HepG2 (cell line): ENCODE measurements at regions not wholly inside any gene's neighbourhood (a gene's known extent, or its start where the extent isn't known, plus 50 kb on each side); places are given as distances from the start of the nearest gene placed in this dataset.

Experiments used
- ATAC-seq: fragments of 200-7000 bp; cut with Tn5 transposase; 3 replicates; pipeline ENCODE4 v1.9.1; 2020; ENCODE audit warnings: mild to moderate bottlenecking, moderate library complexity
- BruUV-seq: library from RNA; stranded (reverse); fragments of 400-500 nt; replicated peaks from 2 replicates; lab custom pipeline; 2021; lab: Mats Ljungman, UMichigan
- CTCF ChIA-PET: fragments of 300-600 bp; formaldehyde crosslinking; extraction: SDS; loops from one replicate; lab custom pipeline; 2021; ENCODE audit warnings: low total read pairs, inconsistent platforms, low intra/inter-chr PET ratio; lab: Yijun Ruan, JAX
- POLR2A ChIA-PET: fragments of 350-600 bp; sonication (Branson Sonifier 250); formaldehyde crosslinking; loops from one replicate; lab custom pipeline; 2020; ENCODE audit warnings: antibody characterized with exemption, inconsistent platforms; lab: Yijun Ruan, JAX
- DNase-seq: peaks from one replicate; pipeline ENCODE4 v3.0.0-alpha.2; 2015; ENCODE audit warnings: low spot score
- FAIRE-seq: peaks from 3 replicates; lab custom pipeline; 2011; peaks lifted over from hg19 to GRCh38; lab: Jason Lieb, UNC
- H2AFZ ChIP-seq: one replicate; pipeline ENCODE4 v1.6.1; 2011; ENCODE audit warnings: low read length, inconsistent platforms
- H3K27ac ChIP-seq: fragments of 300-600 bp; 3 replicates; pipeline ENCODE4 v1.8.0; 2011; ENCODE audit warnings: mixed run types, mild to moderate bottlenecking, mixed read lengths, low read length, inconsistent platforms; ENCODE audit not compliant: insufficient read depth; ENCODE audit errors: extremely low read length
- H3K27me3 ChIP-seq, 2 experiments: fragments of 200-600 bp in 1 of 2; 2 replicates in 1 of 2; 3 replicates in 1 of 2; pipeline versions ENCODE4 v1.6.0 to v1.8.0; 2011; ENCODE audit warnings: low read length in 2 of 2, mild to moderate bottlenecking in 2 of 2, moderate library complexity in 2 of 2, inconsistent platforms in 1 of 2; ENCODE audit not compliant: insufficient read depth in 2 of 2, control insufficient read depth in 1 of 2
- H3K36me3 ChIP-seq, 2 experiments: fragments of 200-600 bp in 1 of 2; replicated peaks in 1 of 2; 2 replicates in 1 of 2; 3 replicates in 1 of 2; pipeline versions ENCODE4 v1.5.1 to v1.8.0; 2011; ENCODE audit warnings: low read length in 2 of 2, inconsistent platforms in 1 of 2; ENCODE audit not compliant: insufficient read depth in 2 of 2, control insufficient read depth in 1 of 2
- H3K4me1 ChIP-seq: 2 replicates; pipeline ENCODE4 v1.5.1; 2012; ENCODE audit warnings: low read length, inconsistent platforms; ENCODE audit not compliant: insufficient read depth
- H3K4me2 ChIP-seq: 2 replicates; pipeline ENCODE4 v1.6.0; 2011; ENCODE audit warnings: low read depth, low read length, inconsistent platforms
- H3K4me3 ChIP-seq, 3 experiments: fragments of 200-600 bp in 1 of 3; sonication (generic), shearing (Covaris generic) in 1 of 3; replicated peaks in 1 of 3; 2 replicates each; pipeline ENCODE4 v1.5.1; 2011 to 2016; ENCODE audit warnings: low read length in 3 of 3, inconsistent platforms in 2 of 3, low read depth in 2 of 3, mild to moderate bottlenecking in 2 of 3, control low read depth in 1 of 3, mixed read lengths in 1 of 3; ENCODE audit not compliant: insufficient read depth in 1 of 3
- H3K79me2 ChIP-seq: one replicate; pipeline ENCODE4 v1.6.1; 2011; ENCODE audit warnings: low read length, inconsistent platforms; ENCODE audit not compliant: insufficient read depth
- H3K9ac ChIP-seq: 2 replicates; pipeline ENCODE4 v1.6.0; 2011; ENCODE audit warnings: mild to moderate bottlenecking, low read depth, low read length, inconsistent platforms; ENCODE audit not compliant: insufficient read depth
- H3K9me3 ChIP-seq: 2 replicates; pipeline ENCODE4 v1.5.1; 2012; ENCODE audit warnings: mild to moderate bottlenecking, low read length
- H4K20me1 ChIP-seq: 2 replicates; pipeline ENCODE4 v1.6.0; 2011; ENCODE audit warnings: inconsistent platforms, mild to moderate bottlenecking, low read length, moderate library complexity; ENCODE audit not compliant: insufficient read depth
- DMAP1 ChIP-seq: IDR thresholded peaks from 2 replicates; pipeline ENCODE4 v1.6.1; 2016
- MAFG ChIP-seq: sonication (generic); formaldehyde crosslinking; IDR thresholded peaks from 2 replicates; pipeline ENCODE4 v1.5.1; 2020; ENCODE audit warnings: mild to moderate bottlenecking, missing genetic modification reagents
- RARA ChIP-seq: IDR thresholded peaks from 2 replicates; pipeline ENCODE4 v1.6.1; 2016; ENCODE audit warnings: missing genetic modification reagents, missing compliant biosample characterization
- SP1 ChIP-seq, 2 experiments: fragments of 450-650 bp in 1 of 2; sonication (generic) in 1 of 2; formaldehyde crosslinking in 1 of 2; IDR thresholded peaks; 2 replicates each; pipeline versions ENCODE4 v1.4.0 to v1.6.1; 2016 to 2020; ENCODE audit warnings: missing genetic modification reagents in 1 of 2
- SP2 ChIP-seq: sonication (generic); formaldehyde crosslinking; IDR thresholded peaks from 2 replicates; pipeline ENCODE4 v1.5.1; 2020; ENCODE audit warnings: mild to moderate bottlenecking, missing genetic modification reagents
- ZBTB8A ChIP-seq: sonication (generic); formaldehyde crosslinking; IDR thresholded peaks from 2 replicates; pipeline ENCODE4 v1.4.0; 2020; ENCODE audit warnings: mild to moderate bottlenecking, low read depth, missing genetic modification reagents, borderline replicate concordance
- ZNF790 ChIP-seq: sonication (generic); formaldehyde crosslinking; IDR thresholded peaks from 2 replicates; pipeline ENCODE4 v1.8.0; 2022; ENCODE audit warnings: missing genetic modification reagents, mild to moderate bottlenecking, borderline replicate concordance
- WGBS: methylation state at CpG from one replicate; pipeline ENCODE4 v1.1.6; 2017; ENCODE audit warnings: low lambda C conversion rate; 5-methylcytosine and 5-hydroxymethylcytosine counted together
- in situ Hi-C: cut with HindIII; loops from 2 replicates; pipeline ENCODE4 v1.10.0; 2017; ENCODE audit warnings: low pct_unique_long_range_greater_than_20kb; ENCODE audit not compliant: extremely low pct_ligation_motif_present
- intact Hi-C: fragments of 100-400 bp; cut with micrococcal nuclease; formaldehyde crosslinking; loops from one replicate; pipeline ENCODE4 v1.10.0; 2022; ENCODE audit not compliant: unreplicated experiment
- TF ChIP-seq, protein P1 (sequence below): IDR thresholded peaks from 2 replicates; pipeline ENCODE4 v1.6.1; 2012; ENCODE audit warnings: low read length, improper control_type of control experiment
- TF ChIP-seq, protein P2 (sequence below): sonication (generic); formaldehyde crosslinking; IDR thresholded peaks from 2 replicates; pipeline ENCODE4 v1.8.0; 2023; ENCODE audit warnings: mild to moderate bottlenecking, missing genetic modification reagents
- TF ChIP-seq, protein P3 (sequence below): sonication (generic); formaldehyde crosslinking; IDR thresholded peaks from 2 replicates; pipeline ENCODE4 v1.5.0; 2020; ENCODE audit warnings: missing genetic modification reagents
- TF ChIP-seq, protein P4 (sequence below): sonication (generic); formaldehyde crosslinking; conservative IDR thresholded peaks from 2 replicates; pipeline ENCODE4 v1.8.0; 2022; ENCODE audit warnings: low read depth, missing genetic modification reagents
- TF ChIP-seq, protein P5 (sequence below): IDR thresholded peaks from 2 replicates; pipeline ENCODE4 v1.4.0; 2020; ENCODE audit warnings: mild to moderate bottlenecking, missing genetic modification reagents

DNA sequence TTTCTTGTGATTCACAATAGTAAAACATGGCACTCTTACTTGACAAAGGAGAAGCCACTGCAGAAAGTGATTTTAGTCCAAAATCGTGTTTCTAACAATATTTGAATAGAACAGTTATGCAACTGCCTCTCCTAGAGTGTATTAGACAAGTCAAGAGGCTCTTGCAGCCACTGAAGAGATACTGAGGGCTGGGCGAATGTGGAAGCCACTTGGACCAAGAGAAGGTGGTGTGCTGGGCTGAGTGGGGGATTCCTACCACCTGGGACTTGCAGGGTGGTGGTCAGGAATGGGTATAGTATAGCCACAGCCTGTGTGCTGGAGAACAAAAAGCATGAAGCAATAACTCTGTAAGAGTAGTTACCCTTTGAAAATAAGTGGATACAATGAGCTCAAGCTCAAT is 223.8 kb upstream of the DNAJC19 start (continued):
- TF ChIP-seq, protein P1, sequence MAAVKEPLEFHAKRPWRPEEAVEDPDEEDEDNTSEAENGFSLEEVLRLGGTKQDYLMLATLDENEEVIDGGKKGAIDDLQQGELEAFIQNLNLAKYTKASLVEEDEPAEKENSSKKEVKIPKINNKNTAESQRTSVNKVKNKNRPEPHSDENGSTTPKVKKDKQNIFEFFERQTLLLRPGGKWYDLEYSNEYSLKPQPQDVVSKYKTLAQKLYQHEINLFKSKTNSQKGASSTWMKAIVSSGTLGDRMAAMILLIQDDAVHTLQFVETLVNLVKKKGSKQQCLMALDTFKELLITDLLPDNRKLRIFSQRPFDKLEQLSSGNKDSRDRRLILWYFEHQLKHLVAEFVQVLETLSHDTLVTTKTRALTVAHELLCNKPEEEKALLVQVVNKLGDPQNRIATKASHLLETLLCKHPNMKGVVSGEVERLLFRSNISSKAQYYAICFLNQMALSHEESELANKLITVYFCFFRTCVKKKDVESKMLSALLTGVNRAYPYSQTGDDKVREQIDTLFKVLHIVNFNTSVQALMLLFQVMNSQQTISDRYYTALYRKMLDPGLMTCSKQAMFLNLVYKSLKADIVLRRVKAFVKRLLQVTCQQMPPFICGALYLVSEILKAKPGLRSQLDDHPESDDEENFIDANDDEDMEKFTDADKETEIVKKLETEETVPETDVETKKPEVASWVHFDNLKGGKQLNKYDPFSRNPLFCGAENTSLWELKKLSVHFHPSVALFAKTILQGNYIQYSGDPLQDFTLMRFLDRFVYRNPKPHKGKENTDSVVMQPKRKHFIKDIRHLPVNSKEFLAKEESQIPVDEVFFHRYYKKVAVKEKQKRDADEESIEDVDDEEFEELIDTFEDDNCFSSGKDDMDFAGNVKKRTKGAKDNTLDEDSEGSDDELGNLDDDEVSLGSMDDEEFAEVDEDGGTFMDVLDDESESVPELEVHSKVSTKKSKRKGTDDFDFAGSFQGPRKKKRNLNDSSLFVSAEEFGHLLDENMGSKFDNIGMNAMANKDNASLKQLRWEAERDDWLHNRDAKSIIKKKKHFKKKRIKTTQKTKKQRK, result no peak
- no peak for TF ChIP-seq SP2
- TF ChIP-seq ZNF790 (CRISPR knock-in tag), result no peak
- no peak for TF ChIP-seq DMAP1 (CRISPR knock-in tag)
- no peak for TF ChIP-seq ZBTB8A (CRISPR knock-in tag)
- no peak for TF ChIP-seq SP1 (IDR thresholded peaks at IDR 0.05)
- no peak for TF ChIP-seq SP1 (CRISPR knock-in tag; IDR thresholded peaks at IDR 0.05)

DNA sequence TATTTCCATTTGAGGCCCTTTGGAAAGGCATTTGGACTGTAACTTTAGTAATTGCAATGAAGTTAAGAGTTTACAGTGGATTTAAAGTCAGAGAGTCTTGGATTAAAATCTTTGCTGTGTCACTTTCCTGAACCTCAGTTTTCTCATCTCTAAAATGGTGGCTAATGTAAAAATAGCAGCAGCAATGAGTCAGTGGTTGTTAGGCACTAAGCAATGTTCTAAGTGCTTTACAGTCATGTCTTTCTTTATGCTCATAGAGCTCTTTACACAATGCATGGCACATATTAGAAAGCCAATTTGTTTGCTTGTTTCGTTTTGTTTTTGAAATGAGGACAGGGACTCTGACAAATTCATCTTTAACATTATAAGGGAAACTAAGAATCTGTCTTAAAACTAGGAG is 222.7 kb upstream of the DNAJC19 start:
- FAIRE-seq, result no peak
- CTCF ChIA-PET, result no interaction called here
- in situ Hi-C loops, result no loop called here
- TF ChIP-seq RARA (CRISPR knock-in tag), result no peak
- TF ChIP-seq, protein P2, sequence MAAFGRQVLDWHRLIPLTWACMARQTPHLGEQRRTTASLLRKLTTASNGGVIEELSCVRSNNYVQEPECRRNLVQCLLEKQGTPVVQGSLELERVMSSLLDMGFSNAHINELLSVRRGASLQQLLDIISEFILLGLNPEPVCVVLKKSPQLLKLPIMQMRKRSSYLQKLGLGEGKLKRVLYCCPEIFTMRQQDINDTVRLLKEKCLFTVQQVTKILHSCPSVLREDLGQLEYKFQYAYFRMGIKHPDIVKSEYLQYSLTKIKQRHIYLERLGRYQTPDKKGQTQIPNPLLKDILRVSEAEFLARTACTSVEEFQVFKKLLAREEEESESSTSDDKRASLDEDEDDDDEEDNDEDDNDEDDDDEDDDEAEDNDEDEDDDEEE (CRISPR knock-in tag), result no peak
- TF ChIP-seq, protein P3, sequence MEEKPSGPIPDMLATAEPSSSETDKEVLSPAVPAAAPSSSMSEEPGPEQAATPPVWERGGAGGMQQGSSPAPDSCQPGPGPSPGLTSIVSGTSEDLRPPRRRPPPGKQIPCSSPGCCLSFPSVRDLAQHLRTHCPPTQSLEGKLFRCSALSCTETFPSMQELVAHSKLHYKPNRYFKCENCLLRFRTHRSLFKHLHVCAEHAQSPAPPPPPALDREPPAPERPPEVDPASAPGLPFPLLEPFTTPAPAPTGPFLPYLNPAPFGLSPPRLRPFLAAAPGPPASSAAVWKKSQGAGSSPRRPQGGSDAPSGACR, result no peak
- TF ChIP-seq MAFG (CRISPR knock-in tag), result no peak
- TF ChIP-seq, protein P4, sequence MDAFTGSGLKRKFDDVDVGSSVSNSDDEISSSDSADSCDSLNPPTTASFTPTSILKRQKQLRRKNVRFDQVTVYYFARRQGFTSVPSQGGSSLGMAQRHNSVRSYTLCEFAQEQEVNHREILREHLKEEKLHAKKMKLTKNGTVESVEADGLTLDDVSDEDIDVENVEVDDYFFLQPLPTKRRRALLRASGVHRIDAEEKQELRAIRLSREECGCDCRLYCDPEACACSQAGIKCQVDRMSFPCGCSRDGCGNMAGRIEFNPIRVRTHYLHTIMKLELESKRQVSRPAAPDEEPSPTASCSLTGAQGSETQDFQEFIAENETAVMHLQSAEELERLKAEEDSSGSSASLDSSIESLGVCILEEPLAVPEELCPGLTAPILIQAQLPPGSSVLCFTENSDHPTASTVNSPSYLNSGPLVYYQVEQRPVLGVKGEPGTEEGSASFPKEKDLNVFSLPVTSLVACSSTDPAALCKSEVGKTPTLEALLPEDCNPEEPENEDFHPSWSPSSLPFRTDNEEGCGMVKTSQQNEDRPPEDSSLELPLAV (CRISPR knock-in tag), result no peak
- TF ChIP-seq, protein P5, sequence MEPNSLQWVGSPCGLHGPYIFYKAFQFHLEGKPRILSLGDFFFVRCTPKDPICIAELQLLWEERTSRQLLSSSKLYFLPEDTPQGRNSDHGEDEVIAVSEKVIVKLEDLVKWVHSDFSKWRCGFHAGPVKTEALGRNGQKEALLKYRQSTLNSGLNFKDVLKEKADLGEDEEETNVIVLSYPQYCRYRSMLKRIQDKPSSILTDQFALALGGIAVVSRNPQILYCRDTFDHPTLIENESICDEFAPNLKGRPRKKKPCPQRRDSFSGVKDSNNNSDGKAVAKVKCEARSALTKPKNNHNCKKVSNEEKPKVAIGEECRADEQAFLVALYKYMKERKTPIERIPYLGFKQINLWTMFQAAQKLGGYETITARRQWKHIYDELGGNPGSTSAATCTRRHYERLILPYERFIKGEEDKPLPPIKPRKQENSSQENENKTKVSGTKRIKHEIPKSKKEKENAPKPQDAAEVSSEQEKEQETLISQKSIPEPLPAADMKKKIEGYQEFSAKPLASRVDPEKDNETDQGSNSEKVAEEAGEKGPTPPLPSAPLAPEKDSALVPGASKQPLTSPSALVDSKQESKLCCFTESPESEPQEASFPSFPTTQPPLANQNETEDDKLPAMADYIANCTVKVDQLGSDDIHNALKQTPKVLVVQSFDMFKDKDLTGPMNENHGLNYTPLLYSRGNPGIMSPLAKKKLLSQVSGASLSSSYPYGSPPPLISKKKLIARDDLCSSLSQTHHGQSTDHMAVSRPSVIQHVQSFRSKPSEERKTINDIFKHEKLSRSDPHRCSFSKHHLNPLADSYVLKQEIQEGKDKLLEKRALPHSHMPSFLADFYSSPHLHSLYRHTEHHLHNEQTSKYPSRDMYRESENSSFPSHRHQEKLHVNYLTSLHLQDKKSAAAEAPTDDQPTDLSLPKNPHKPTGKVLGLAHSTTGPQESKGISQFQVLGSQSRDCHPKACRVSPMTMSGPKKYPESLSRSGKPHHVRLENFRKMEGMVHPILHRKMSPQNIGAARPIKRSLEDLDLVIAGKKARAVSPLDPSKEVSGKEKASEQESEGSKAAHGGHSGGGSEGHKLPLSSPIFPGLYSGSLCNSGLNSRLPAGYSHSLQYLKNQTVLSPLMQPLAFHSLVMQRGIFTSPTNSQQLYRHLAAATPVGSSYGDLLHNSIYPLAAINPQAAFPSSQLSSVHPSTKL (CRISPR knock-in tag), result no peak

More for the DNA sequence above, 222.7 kb upstream of the DNAJC19 start:
- H3K4me1 ChIP-seq, result no peaks in the 10 kb centered on the region
- no peak overlapping the region for H3K4me3 ChIP-seq
- no peak overlapping the region for H3K9ac ChIP-seq
- H3K4me2 ChIP-seq, result no peak overlapping the region
- no peaks in the 10 kb centered on the region for H4K20me1 ChIP-seq
- ATAC-seq (no peak), DNase-seq (no peak)
- 0% methylated on average over 1 of the region's 1 CpG for WGBS
- intact Hi-C loops, result no loop called here
- no TSS peak for BruUV-seq
- no peaks in the 10 kb centered on the region for H3K36me3 ChIP-seq
- no peaks in the 10 kb centered on the region for H3K9me3 ChIP-seq
- H3K27ac ChIP-seq, result no peak overlapping the region
- no peak overlapping the region for H2AFZ ChIP-seq
- POLR2A ChIA-PET, result no interaction called here
- no peaks in the 10 kb centered on the region; a peak in 1 of 5 replicates for H3K27me3 ChIP-seq
- H3K79me2 ChIP-seq, result no peaks in the 10 kb centered on the region
